Fibroblast of villous mesenchyme (primary cell): ENCODE measurements at regions not wholly inside any gene's neighbourhood (a gene's known extent, or its start where the extent isn't known, plus 50 kb on each side); places are given as distances from the start of the nearest gene placed in this dataset.
"Not testable (repeated sequence)": the region's sequence is repeated elsewhere in the genome, so short reads cannot be mapped to it uniquely, and the experiment has no call there.

Experiments used
- DNase-seq: peaks from one replicate; pipeline ENCODE4 v3.0.0-alpha.2; 2010; ENCODE audit warnings: low read depth
- H3K4me3 ChIP-seq: 2 replicates; pipeline ENCODE4 v1.5.1; 2011; ENCODE audit warnings: low read depth, mild to moderate bottlenecking, low read length
- CTCF ChIP-seq: IDR thresholded peaks from 2 replicates; pipeline ENCODE4 v1.5.1; 2012; ENCODE audit warnings: low read depth, mild to moderate bottlenecking, low read length; ENCODE audit not compliant: insufficient read depth

GRCh38 chr6:8820313-8820712, 385.0 kb upstream of the SLC35B3 start:
- no peak overlapping the region for H3K4me3 ChIP-seq
- no peak for DNase-seq
- no peak for TF ChIP-seq CTCF

GRCh38 chr6:8819446-8819845, 384.1 kb upstream of the SLC35B3 start:
- no peak for TF ChIP-seq CTCF

GRCh38 chr6:8814440-8815000, 379.2 kb upstream of the SLC35B3 start:
- no peak for DNase-seq
- no peak for TF ChIP-seq CTCF
- H3K4me3 ChIP-seq, result no peak overlapping the region

More at GRCh38 chr6:8819446-8819845, 384.1 kb upstream of the SLC35B3 start:
- no peak overlapping the region for H3K4me3 ChIP-seq
- DNase-seq, result no peak

GRCh38 chr6:8810325-8810724, 375.0 kb upstream of the SLC35B3 start:
- DNase-seq, result no peak
- no peak for TF ChIP-seq CTCF

GRCh38 chr6:8809662-8810061, 374.3 kb upstream of the SLC35B3 start:
- no peak for TF ChIP-seq CTCF
- H3K4me3 ChIP-seq, result no peak overlapping the region
- no peak for DNase-seq

More at GRCh38 chr6:8810325-8810724, 375.0 kb upstream of the SLC35B3 start:
- H3K4me3 ChIP-seq, result no peak overlapping the region

- no peak for TF ChIP-seq CTCF
- no peak for DNase-seq
- no peak overlapping the region for H3K4me3 ChIP-seq
Observed at GRCh38 chr6:8803181-8803760, 367.9 kb upstream of the SLC35B3 start.

GRCh38 chr6:8802397-8802796, 367.1 kb upstream of the SLC35B3 start:
- not testable (repeated sequence) for DNase-seq

More at GRCh38 chr6:8802397-8802796, 367.1 kb upstream of the SLC35B3 start:
- H3K4me3 ChIP-seq, result not testable (repeated sequence)
